D721Med (cell line): ENCODE measurements at regions not wholly inside any gene's neighbourhood (a gene's known extent, or its start where the extent isn't known, plus 50 kb on each side); places are given as distances from the start of the nearest gene placed in this dataset.
"Not testable (repeated sequence)": the region's sequence is repeated elsewhere in the genome, so short reads cannot be mapped to it uniquely, and the experiment has no call there.

Source experiments
- DNase-seq: peaks from one replicate; pipeline ENCODE4 v3.0.0; 2011; ENCODE audit warnings: low spot score; ENCODE audit not compliant: insufficient read length
- FAIRE-seq: peaks from 2 replicates; lab custom pipeline; 2011; peaks lifted over from hg19 to GRCh38; lab: Jason Lieb, UNC
- CTCF ChIP-seq: IDR thresholded peaks from 2 replicates; pipeline ENCODE4 v1.5.1; 2012; ENCODE audit warnings: mild to moderate bottlenecking, control low read depth; ENCODE audit not compliant: insufficient read depth; ENCODE audit errors: missing control alignments

- no peak for TF ChIP-seq CTCF
- no peak for FAIRE-seq
Measured at GRCh38 chr13:69618838-69619237, 488.8 kb upstream of the ATXN8OS start.

GRCh38 chr13:69618393-69618792, 489.2 kb upstream of the ATXN8OS start:
- FAIRE-seq: no peak
- TF ChIP-seq CTCF: no peak

More at GRCh38 chr13:69618838-69619237, 488.8 kb upstream of the ATXN8OS start:
- no peak for DNase-seq

DNA sequence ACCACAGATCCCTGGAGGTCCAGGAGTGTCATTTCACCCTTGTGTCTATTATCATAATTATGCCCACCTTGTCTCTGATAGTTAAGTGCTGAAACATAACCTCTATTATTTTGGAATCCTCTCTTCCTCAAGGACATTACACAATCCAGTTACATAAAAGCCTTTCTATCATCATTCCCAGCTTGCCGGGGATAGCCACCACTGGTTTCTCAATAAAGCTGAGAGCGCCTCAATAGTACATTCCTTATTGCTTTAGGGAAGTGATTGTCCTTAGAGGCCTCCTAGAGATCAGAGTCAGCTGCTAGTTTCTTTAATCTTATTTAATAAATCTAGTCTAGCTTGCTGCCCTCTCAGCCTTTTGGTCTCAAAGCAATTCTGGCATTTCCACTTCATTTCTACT, 490.0 kb upstream of the ATXN8OS start:
- no peak for TF ChIP-seq CTCF
- DNase-seq (no peak), FAIRE-seq (no peak)

More at GRCh38 chr13:69618393-69618792, 489.2 kb upstream of the ATXN8OS start:
- DNase-seq: no peak

GRCh38 chr13:69616396-69616795, 491.2 kb upstream of the ATXN8OS start:
- TF ChIP-seq CTCF: no peak
- FAIRE-seq (no peak), DNase-seq (no peak)

DNA sequence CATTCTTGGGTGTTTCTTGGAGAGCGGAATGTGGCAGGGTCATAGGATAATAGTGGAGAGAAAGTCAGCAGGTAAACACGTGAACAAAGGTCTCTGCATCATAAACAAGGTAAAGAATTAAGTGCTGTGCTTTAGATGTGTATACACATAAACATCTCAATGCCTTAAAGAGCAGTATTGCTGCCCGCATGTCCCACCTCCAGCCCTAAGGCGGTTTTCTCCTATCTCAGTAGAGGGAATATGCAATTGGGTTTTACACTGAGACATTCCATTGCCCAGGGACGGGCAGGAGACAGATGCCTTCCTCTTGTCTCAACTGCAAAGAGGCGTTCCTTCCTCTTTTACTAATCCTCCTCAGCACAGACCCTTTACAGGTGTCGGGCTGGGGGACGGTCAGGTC, 492.6 kb upstream of the ATXN8OS start:
- not testable (repeated sequence) for FAIRE-seq, DNase-seq

GRCh38 chr13:69604698-69605097, 502.9 kb upstream of the ATXN8OS start:
- FAIRE-seq (no peak), DNase-seq (no peak)
- no peak for TF ChIP-seq CTCF

- no peak for TF ChIP-seq CTCF
- FAIRE-seq (no peak), DNase-seq (no peak)
Measured at GRCh38 chr13:69603144-69603853, 504.3 kb upstream of the ATXN8OS start.
